Tongue (tissue), 1 donor: ENCODE measurements at regions not wholly inside any gene's neighbourhood (a gene's known extent, or its start where the extent isn't known, plus 50 kb on each side); places are given as distances from the start of the nearest gene placed in this dataset.
"Not testable (repeated sequence)": the region's sequence is repeated elsewhere in the genome, so short reads cannot be mapped to it uniquely, and the experiment has no call there.

ENCODE experiments used
- DNase-seq: peaks from one replicate; pipeline ENCODE4 v3.0.0-alpha.2; 2015

DNA sequence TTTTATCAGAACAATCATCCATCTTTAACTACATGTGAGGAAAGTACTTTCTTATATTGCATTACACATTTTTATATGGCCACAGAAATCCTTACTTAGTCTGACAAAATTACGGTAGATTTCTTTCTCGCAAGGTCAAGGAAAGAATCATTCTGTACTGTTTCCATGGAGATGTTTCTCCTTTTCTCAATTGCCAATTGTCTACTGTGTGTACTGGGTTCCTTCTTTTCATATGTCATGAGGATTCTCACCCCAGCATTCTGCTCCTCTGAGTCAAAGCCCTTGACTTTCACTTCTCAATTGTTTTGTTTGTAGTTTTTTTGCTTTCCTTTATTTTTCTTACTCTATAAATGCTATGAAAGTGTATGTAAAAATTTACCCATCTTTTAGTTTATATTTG is 99.3 kb upstream of the AGAP9 start:
- not testable (repeated sequence) for DNase-seq

DNA sequence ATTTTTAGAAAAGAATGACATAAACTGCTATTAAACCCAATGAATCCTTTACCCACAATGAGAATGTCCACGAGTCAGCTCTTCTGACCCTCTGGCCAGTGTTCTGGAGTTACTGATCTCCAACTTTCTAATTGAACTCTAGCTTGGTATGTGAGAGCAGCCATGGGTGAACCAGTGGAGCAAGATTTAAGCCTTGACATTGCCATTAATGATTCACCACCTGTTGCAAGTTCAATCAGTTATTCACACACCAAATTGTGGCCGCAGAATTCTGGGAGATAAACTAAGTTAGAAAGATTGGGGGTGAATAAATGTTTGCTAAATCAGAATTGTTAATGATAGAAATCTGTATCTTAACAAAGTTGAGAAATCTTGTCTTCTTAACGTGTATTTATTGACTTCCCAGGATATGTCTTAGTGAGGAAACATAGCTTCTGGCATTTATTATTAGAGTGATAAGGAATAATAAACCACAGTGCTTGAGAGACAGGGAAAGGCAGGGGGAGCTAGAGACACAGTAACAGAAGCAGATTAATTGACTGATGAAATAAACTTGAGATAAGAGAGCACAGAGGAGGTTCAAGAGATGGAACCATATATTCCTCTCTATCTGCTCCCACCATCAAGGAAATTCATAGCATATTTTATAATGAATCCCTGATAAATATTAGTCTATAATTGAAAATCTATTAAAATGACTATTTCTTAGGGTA is 96.0 kb upstream of the AGAP9 start:
- peak; percentile 3 for DNase-seq

DNA sequence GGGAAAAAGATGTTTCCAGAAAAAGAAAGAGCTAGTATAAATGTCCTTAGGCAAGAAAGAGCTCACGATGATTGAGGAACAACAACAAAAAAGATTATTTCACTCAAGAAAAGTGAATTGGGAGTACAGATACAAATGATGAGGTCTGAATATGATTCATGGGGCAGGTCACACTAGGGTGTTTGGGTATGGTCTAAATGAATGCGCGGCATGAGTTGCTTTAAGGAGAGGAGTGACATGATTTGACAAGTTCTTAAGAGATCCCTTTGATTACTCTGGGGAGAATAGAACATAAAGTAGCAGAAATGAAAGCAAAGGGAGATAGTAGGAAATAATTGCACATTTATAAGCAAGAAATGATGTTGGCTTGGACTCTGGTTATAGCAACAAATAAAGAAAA is 85.9 kb upstream of the AGAP9 start:
- not testable (repeated sequence) for DNase-seq

DNA sequence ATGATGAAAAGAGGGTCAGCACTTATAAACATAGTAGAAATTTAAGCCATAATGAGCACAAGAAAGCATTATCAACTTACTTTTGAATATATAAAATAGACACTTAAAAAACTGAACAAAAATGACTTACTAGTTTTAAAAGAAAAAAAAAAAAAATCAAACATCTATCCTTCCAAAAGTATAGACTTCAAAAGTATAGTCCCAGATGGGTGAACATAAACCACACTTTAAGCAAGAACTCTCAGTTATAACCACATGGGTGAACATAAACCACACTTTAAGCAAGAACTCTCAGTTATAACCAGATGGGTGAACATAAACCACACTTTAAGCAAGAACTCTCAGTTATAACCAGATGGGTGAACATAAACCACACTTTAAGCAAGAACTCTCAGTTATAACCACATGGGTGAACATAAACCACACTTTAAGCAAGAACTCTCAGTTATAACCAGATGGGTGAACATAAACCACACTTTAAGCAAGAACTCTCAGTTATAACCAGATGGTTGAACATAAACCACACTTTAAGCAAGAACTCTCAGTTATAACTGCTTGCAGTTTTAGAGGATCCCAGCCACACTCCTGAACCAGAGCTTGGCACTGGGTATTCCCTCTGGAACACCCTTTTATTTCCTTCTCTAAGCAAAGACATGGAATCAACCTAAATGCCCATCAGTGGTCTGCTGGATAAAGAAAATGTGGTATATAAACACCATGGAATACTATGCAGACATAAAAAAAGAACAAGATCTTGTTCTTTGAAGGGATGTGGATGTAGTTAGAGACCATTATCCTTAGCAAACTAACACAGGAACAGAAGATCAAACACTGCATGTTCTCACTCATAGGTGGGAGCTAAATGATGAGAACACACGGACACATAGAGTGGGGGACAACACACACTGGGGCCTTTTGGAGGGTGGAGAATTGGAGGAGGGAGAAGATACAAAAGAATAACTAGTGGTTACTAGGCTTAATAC is 82.6 kb upstream of the AGAP9 start:
- DNase-seq, result not testable (repeated sequence)

DNA sequence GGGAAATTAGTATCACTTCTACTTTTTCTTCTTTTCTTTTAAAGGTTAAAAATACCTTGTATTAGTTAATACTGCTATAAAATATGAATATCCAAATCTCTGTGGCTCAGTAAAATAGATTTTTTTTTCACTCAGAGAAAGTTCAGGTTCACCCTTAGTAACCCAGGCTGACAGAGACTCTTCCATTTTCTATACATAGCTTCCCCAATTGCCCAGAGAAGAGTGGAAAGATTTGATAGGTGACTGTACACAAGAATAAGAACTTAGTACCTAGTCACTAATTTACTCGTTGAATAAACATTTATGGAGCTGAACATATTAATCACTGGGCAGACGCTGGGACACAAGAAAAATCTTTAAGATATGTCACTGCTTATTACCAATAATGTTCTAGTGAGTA is 77.2 kb upstream of the AGAP9 start:
- DNase-seq, result not testable (repeated sequence)

DNA sequence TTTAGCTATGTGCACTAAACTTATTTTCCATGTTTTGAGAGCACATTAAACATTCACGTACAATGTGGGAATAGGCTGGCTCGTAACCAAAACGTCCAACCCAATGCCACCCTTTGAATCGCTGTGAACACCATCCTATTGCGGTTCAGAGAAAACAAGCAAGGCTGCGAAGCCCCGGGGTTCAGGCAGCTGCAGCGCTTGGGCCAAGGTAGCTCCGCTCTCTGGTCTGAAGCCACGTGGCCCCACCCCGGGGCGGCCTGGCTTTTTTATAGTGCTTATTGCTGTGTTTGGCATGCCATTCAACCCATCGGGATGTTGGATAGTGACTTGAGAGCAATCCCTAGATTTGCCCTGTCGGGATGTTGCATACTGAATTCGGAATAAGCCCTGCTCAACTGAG is 76.7 kb upstream of the AGAP9 start:
- DNase-seq, result not testable (repeated sequence)

DNA sequence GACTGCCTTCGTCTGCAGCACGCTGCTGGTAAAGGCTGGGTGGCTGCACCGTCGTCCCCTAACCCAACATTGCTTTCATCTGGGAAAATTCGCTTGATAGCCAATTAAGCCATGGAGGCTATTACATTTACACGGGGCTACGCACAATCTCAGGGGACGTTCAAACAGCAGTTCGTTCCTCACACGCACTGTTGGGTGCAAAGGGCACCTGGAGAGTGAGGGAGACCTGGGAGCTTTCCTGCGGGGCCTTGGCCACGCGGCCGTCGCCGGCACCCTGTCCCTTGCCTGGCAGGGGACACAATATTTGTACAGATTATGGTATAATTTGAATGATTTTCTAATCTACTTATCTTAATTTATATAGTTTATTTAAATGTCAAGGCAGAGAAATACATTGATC is 76.2 kb upstream of the AGAP9 start:
- not testable (repeated sequence) for DNase-seq

DNA sequence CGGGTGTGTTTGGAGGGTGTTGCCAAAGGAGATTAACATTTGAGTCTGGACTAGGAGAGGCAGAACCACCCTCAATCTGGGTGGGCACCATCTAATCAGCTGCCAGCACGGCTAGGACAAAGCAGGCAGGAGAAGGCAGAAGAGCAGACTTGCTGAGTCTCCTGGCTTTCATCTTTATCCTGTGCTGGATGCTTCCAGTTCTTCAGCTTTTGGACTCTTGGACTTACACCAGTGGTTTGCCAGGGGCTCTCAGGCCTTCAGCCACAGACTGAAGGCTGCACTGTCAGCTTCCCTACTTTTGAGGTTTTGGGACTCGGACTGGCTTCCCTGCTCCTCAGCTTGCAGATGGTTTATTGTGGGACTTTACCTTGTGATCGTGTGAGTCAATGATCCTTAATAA is 70.4 kb upstream of the AGAP9 start:
- DNase-seq, result not testable (repeated sequence)

DNA sequence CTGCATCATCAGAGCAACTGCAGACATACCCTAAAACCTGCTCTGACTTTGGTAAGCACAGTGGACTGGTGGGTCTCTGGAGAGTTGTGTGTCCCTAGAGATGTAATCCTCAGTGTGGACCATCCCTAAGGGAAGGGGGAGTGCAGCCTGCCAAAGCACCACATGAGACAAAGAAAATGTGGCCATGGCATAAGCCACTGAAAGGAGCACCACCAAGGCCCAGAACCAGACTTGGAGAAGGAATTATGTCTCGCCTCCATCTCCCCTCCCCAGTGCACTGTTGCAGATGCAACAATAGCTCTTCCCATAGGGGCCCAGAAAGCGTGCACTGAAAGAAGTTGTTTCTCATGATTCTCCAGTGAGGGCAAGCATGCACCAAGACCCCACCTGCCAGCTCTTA is 69.7 kb upstream of the AGAP9 start:
- DNase-seq, result not testable (repeated sequence)

DNA sequence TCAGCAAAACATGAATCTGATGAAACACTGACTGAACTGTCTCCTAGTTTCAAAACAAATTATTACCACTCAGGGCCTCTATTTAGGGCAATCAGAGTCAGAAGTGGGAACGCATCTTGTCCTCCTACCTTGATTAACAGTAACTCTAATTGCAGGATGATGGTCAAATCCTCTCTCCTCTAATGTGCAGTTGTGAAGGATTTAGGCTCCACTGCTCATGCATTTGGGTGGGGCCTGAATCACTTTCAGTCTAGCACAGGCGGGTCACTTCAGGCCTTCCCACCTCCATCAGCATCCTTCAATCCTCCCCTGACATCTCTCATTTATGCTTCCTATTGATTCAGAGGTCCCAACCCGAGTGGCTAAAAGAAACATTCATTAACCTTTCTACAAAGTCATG is 67.5 kb upstream of the AGAP9 start:
- not testable (repeated sequence) for DNase-seq

DNA sequence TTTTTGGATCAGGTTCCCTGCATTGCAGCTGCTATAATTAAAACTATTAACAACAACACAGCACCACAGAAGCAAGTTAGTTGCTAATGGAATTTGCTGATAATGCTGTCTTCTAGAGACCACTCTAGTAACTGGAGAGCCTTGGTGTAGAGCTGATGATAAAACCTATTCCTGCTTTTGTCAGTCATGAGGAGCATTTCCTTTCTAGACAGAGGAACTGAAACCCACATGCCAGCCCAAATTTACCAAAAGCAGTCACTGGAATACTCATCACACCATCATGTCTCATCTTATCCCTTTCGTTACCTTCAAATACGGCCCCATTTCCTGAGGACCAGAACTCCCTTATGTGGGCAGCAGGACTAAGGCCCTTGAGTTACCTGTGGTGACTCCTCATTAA is 67.1 kb upstream of the AGAP9 start:
- not testable (repeated sequence) for DNase-seq

DNA sequence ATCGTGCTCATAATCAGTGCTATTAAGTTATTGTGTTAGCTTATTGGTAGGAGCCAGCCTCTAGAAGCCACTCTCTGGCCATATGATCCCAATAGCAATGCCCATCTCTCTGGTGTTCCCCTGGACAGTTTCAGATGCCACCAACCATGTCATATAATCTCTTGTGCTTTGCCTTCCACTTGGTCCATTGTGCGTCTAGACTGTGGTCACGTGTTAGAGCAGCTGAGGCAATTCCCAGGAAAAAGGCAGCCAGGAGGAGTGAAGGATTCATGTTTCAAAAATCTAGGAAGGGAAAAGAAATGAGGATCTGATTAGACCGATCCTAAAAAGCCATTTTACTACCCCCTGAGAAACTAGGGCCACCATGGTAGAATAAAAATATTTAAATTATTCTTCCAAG is 58.6 kb upstream of the AGAP9 start:
- DNase-seq, result not testable (repeated sequence)

DNA sequence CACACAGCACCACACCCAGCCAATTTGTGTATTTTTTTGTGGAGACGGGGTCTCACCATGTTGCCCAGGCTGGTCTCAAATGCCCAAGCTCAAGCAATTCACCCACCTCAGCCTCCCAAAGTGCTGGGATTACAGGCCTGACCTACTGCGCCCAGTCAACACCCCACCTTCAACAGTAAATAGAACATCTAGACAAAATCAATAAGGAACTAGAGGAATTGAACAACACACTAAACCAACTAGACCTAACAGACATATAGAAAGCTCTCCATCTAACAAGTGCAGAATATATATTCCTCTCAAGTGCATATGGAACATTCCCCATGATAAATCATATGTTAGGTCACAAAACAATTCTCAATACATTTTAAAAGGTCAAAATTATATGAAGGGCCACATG is 56.6 kb upstream of the AGAP9 start:
- not testable (repeated sequence) for DNase-seq

DNA sequence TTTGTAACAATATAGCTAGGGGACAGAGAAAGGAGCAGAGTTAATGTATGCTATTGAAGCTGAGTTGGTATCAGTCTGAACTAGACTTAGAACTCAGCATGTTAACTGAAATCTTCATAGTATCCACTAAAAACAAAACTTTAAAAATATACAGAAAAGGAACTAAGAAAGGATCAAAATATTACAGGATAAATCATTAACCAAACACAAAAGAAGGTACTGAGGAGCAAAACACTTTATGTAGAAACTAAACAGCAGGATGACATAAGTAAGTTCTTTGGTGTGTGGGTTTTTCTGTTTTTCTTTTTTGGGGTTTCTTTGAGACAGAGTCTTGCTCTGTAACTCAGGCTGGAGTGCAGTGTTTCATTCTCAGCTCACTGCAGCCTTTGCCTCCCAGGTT is 55.1 kb upstream of the AGAP9 start:
- not testable (repeated sequence) for DNase-seq
